ENCODE measurements at regions not wholly inside any gene's neighbourhood (a gene's known extent, or its start where the extent isn't known, plus 50 kb on each side); places are given as distances from the start of the nearest gene placed in this dataset.

DNA sequence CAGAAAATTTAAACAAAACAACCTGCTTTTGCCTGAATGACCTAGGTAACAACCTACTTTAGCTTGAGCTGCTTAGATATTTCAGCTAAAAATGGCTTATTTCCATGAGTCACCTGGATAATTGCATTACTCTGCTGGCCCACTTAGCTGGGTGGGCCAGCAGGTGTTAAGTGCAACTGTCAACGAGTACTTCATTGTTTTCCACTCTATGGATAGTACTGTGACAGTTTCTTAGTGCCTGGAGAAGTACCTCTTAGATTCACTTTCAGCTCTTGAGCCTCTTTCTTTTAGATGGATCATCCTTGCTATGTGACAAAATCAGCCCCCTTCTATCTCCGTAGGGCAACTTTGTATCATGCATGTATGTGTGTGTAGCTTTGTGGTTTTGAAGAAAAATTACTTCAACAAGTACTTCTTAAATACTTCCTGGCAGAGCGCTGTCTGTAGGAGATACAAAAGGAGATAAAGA lies 368.2 kb upstream of the ATP2B1 start:
- TF ChIP-seq, protein P1, sequence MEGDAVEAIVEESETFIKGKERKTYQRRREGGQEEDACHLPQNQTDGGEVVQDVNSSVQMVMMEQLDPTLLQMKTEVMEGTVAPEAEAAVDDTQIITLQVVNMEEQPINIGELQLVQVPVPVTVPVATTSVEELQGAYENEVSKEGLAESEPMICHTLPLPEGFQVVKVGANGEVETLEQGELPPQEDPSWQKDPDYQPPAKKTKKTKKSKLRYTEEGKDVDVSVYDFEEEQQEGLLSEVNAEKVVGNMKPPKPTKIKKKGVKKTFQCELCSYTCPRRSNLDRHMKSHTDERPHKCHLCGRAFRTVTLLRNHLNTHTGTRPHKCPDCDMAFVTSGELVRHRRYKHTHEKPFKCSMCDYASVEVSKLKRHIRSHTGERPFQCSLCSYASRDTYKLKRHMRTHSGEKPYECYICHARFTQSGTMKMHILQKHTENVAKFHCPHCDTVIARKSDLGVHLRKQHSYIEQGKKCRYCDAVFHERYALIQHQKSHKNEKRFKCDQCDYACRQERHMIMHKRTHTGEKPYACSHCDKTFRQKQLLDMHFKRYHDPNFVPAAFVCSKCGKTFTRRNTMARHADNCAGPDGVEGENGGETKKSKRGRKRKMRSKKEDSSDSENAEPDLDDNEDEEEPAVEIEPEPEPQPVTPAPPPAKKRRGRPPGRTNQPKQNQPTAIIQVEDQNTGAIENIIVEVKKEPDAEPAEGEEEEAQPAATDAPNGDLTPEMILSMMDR (IDR thresholded peaks at IDR 0.05; ENCODE audit: poor library complexity, severe bottlenecking): no peak
- TF ChIP-seq TAF1 (IDR thresholded peaks at IDR 0.05; ENCODE audit: low read depth): no peak

All from neural cell (in vitro differentiated cells).